ENCODE measurements at regions not wholly inside any gene's neighbourhood (a gene's known extent, or its start where the extent isn't known, plus 50 kb on each side); places are given as distances from the start of the nearest gene placed in this dataset.
"Not testable (repeated sequence)": the region's sequence is repeated elsewhere in the genome, so short reads cannot be mapped to it uniquely, and the experiment has no call there.

- 51 to 71% (median 57%) methylated on average over 9 of the region's 9 CpGs for WGBS, 5 donors
- no peak overlapping the region for H3K27ac ChIP-seq
These were observed 106.6 kb upstream of the ALDH1A3 start for GRCh38 chr15:100772892-100773520.

GRCh38 chr15:100774044-100774443 is 105.6 kb upstream of the ALDH1A3 start:
- intact Hi-C loops (cut with DNase I; ENCODE audit: low total_unique reads); H3K4me3 ChIP-seq; H3K27ac ChIP-seq; H3K36me3 ChIP-seq; H3K9me3 ChIP-seq; DNase-seq; H3K27me3 ChIP-seq; H3K4me1 ChIP-seq: not testable (repeated sequence)
- WGBS, 5 donors = 93 to 97% (median 96%) methylated on average over 21 to 27 of the region's 28 CpGs; no CpG with 5 or more reads in 1 of the 5 donors

More at GRCh38 chr15:100772892-100773520, 106.6 kb upstream of the ALDH1A3 start:
- peak in 1 of 2 donors; percentile 49 for DNase-seq
- intact Hi-C loops (cut with DNase I; ENCODE audit: low total_unique reads) = no loop called here
- no peak overlapping the region for H3K4me3 ChIP-seq
- peaks cover 0 to 9% (median 0%) of the 10 kb centered on the region in 3 donors for H3K27me3 ChIP-seq
- no peaks in the 10 kb centered on the region for H3K9me3 ChIP-seq
- H3K4me1 ChIP-seq = no peaks in the 10 kb centered on the region
- H3K36me3 ChIP-seq = no peaks in the 10 kb centered on the region
- TF ChIP-seq POLR2A (IDR thresholded peaks at IDR 0.05) (no peak), POLR2AphosphoS5 (IDR thresholded peaks at IDR 0.05) (no peak)
- TF ChIP-seq, protein P1, sequence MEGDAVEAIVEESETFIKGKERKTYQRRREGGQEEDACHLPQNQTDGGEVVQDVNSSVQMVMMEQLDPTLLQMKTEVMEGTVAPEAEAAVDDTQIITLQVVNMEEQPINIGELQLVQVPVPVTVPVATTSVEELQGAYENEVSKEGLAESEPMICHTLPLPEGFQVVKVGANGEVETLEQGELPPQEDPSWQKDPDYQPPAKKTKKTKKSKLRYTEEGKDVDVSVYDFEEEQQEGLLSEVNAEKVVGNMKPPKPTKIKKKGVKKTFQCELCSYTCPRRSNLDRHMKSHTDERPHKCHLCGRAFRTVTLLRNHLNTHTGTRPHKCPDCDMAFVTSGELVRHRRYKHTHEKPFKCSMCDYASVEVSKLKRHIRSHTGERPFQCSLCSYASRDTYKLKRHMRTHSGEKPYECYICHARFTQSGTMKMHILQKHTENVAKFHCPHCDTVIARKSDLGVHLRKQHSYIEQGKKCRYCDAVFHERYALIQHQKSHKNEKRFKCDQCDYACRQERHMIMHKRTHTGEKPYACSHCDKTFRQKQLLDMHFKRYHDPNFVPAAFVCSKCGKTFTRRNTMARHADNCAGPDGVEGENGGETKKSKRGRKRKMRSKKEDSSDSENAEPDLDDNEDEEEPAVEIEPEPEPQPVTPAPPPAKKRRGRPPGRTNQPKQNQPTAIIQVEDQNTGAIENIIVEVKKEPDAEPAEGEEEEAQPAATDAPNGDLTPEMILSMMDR (IDR thresholded peaks at IDR 0.05) = no peak

DNA sequence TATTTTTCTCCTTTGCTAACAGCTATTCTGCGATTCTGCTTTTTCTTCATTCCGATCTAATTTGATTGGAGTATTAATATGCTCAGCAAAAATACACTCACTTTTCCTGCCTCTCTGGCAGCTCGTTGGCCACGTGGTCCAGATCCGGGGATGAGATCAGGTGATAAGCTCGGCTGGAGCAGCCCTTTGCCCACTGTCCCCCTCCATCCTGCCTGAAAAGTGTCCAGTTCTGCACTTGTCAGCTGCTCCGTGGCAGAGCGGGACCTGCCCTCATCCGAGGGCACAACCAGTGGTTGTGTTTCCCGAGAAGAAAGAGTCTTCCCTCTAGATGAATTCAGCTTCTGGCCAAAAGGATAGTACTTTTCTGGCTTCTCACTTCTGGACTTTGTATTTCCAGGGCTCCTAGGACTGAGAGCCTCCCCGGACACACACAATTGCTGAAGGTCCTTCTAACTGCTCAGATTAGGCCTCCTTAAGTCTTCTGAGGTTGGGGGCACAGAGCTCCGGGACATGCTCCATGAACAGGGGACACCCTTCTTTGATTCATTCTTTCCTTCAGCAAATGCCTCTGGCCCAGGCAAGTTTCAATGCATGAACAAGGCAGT is 103.9 kb upstream of the ALDH1A3 start:
- Histone ChIP-seq H3K9me3 (no peaks in the 10 kb centered on the region), H3K27me3 (no peaks in the 10 kb centered on the region), H3K4me1 (no peaks in the 10 kb centered on the region), H3K36me3 (no peaks in the 10 kb centered on the region), H3K27ac (no peak overlapping the region), H3K4me3 (no peak overlapping the region)
- WGBS, 5 donors = 86 to 93% (median 90%) methylated on average over 12 of the region's 12 CpGs
- TF ChIP-seq POLR2A (IDR thresholded peaks at IDR 0.05) (no peak), EP300 (IDR thresholded peaks at IDR 0.05) (no peak), POLR2AphosphoS5 (IDR thresholded peaks at IDR 0.05) (no peak)
- TF ChIP-seq, protein P1 (IDR thresholded peaks at IDR 0.05) = no peak
- no peak for DNase-seq
- intact Hi-C loops (cut with DNase I; ENCODE audit: low total_unique reads) = no loop called here

- intact Hi-C loops (cut with DNase I; ENCODE audit: low total_unique reads) = no loop called here
- Histone ChIP-seq H3K36me3 (no peaks in the 10 kb centered on the region), H3K27ac (no peak overlapping the region), H3K9me3 (no peaks in the 10 kb centered on the region), H3K27me3 (peaks cover 0 to 7% (median 0%) of the 10 kb centered on the region in 3 donors), H3K4me1 (no peaks in the 10 kb centered on the region), H3K4me3 (no peak overlapping the region)
- no peak for DNase-seq
- 73 to 87% (median 74%) methylated on average over 2 of the region's 2 CpGs for WGBS, 5 donors
- TF ChIP-seq, protein P1 (IDR thresholded peaks at IDR 0.05) = no peak
- no peak for TF ChIP-seq EP300 (IDR thresholded peaks at IDR 0.05)
- TF ChIP-seq POLR2AphosphoS5 (IDR thresholded peaks at IDR 0.05) = no peak
- TF ChIP-seq POLR2A (IDR thresholded peaks at IDR 0.05) = no peak
These were observed 101.8 kb upstream of the ALDH1A3 start for GRCh38 chr15:100777821-100778220.

DNA sequence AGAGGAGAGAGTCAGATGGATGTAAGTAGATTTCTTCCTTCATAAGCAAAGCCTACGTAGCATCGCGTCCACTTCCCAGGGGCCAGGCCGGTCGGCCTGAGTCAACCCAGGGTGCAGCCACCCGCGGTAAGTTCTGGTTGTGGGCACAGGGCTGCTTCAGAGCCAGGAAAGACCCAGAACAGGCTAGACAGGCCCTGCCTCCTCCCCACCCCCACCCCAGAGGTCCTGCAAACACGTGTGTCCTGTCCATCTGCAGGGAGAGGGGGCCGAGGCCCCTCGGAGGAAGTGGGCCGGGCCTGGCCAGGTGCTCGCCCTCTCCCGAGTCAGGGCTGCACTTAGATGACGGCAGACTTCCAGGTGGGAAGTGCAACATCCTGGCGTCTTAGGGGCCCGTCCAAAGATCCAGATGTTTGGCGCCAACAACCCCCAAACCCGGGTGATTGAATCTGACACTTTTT is 100.8 kb upstream of the ALDH1A3 start:
- peak in 1 of 2 donors; percentile 59 for DNase-seq
- Histone ChIP-seq H3K36me3 (no peaks in the 10 kb centered on the region), H3K4me3 (no peak overlapping the region), H3K27me3 (peaks cover 0 to 11% (median 0%) of the 10 kb centered on the region in 3 donors), H3K27ac (no peak overlapping the region), H3K4me1 (no peaks in the 10 kb centered on the region), H3K9me3 (no peaks in the 10 kb centered on the region)
- TF ChIP-seq, protein P1 (IDR thresholded peaks at IDR 0.05) = no peak
- TF ChIP-seq POLR2AphosphoS5 (IDR thresholded peaks at IDR 0.05) (no peak), EP300 (IDR thresholded peaks at IDR 0.05) (no peak), POLR2A (IDR thresholded peaks at IDR 0.05) (no peak)
- WGBS, 5 donors = 47 to 66% (median 51%) methylated on average over 16 to 18 of the region's 18 CpGs
- intact Hi-C loops (cut with DNase I; ENCODE audit: low total_unique reads) = no loop called here

Data from stomach (tissue), 8 donors.